WTC11 (cell line): ENCODE measurements at regions not wholly inside any gene's neighbourhood (a gene's known extent, or its start where the extent isn't known, plus 50 kb on each side); places are given as distances from the start of the nearest gene placed in this dataset.

ENCODE experiments used
- ATAC-seq: fragments of 200-7000 bp; cut with Tn5 transposase; 2 replicates; pipeline ENCODE4 v1.10.0; 2021; ENCODE audit warnings: mild to moderate bottlenecking, moderate library complexity
- CTCF ChIA-PET: fragments of 300-600 bp; sonication (Branson Sonifier 250); formaldehyde crosslinking; loops from one replicate; lab custom pipeline; 2021; ENCODE audit warnings: antibody characterized with exemption; lab: Charles Lee
- POLR2A ChIA-PET: fragments of 350-600 bp; sonication (Branson Sonifier 250); formaldehyde crosslinking; loops from one replicate; lab custom pipeline; 2021; ENCODE audit warnings: antibody characterized with exemption; lab: Charles Lee
- DNase-seq: peaks from one replicate; pipeline ENCODE4 v3.0.0; 2021; ENCODE audit warnings: low spot score
- H3K27ac Mint-ChIP-seq: 2 replicates; pipeline ENCODE4 v1.8.0; 2021; ENCODE audit warnings: mixed read lengths
- H3K27me3 Mint-ChIP-seq: 2 replicates; pipeline ENCODE4 v1.8.0; 2021; ENCODE audit warnings: low read depth, mild to moderate bottlenecking, moderate library complexity, mixed read lengths
- H3K36me3 Mint-ChIP-seq: 2 replicates; pipeline ENCODE4 v1.8.0; 2021; ENCODE audit warnings: mixed read lengths
- H3K4me1 Mint-ChIP-seq: 2 replicates; pipeline ENCODE4 v1.8.0; 2022; ENCODE audit warnings: mixed read lengths
- H3K4me3 Mint-ChIP-seq: 2 replicates; pipeline ENCODE4 v1.8.0; 2021; ENCODE audit warnings: mild to moderate bottlenecking, moderate library complexity, mixed read lengths
- H3K9me3 Mint-ChIP-seq: 2 replicates; pipeline ENCODE4 v1.8.0; 2021; ENCODE audit warnings: mixed read lengths
- ARID4B ChIP-seq: sonication (generic); formaldehyde crosslinking; IDR thresholded peaks from 2 replicates; pipeline ENCODE4 v1.8.0; 2023; ENCODE audit warnings: missing genetic modification reagents, mild to moderate bottlenecking, borderline replicate concordance
- ATF1 ChIP-seq: sonication (generic); formaldehyde crosslinking; IDR thresholded peaks from 2 replicates; pipeline ENCODE4 v1.8.1; 2023; ENCODE audit warnings: mild to moderate bottlenecking, moderate library complexity, missing genetic modification reagents
- ATF3 ChIP-seq: sonication (generic); formaldehyde crosslinking; conservative IDR thresholded peaks from 2 replicates; pipeline ENCODE4 v1.8.1; 2022; ENCODE audit warnings: mild to moderate bottlenecking, missing genetic modification reagents
- CDX4 ChIP-seq: fragments of 250-450 bp; sonication (Bioruptor Pico); IDR thresholded peaks from 2 replicates; pipeline ENCODE4 v1.9.0; 2021; ENCODE audit warnings: moderate library complexity, mild to moderate bottlenecking, inconsistent platforms, borderline replicate concordance
- EMX1 ChIP-seq: fragments of 250-450 bp; sonication (Bioruptor Pico); IDR thresholded peaks from 2 replicates; pipeline ENCODE4 v1.8.0; 2021; ENCODE audit warnings: mild to moderate bottlenecking
- ERG ChIP-seq: fragments of 250-450 bp; sonication (Bioruptor Pico); IDR thresholded peaks from 2 replicates; pipeline ENCODE4 v1.8.0; 2021; ENCODE audit warnings: mild to moderate bottlenecking
- ESRRA ChIP-seq: sonication (generic); formaldehyde crosslinking; IDR thresholded peaks from 2 replicates; pipeline ENCODE4 v1.8.1; 2022; ENCODE audit warnings: mild to moderate bottlenecking, missing genetic modification reagents, borderline replicate concordance
- GABPB1 ChIP-seq: sonication (generic); formaldehyde crosslinking; IDR thresholded peaks from 2 replicates; pipeline ENCODE4 v1.8.1; 2023; ENCODE audit warnings: mild to moderate bottlenecking, missing genetic modification reagents
- GTF2I ChIP-seq: fragments of 250-450 bp; sonication (Bioruptor Pico); conservative IDR thresholded peaks from 2 replicates; pipeline ENCODE4 v1.4.0; 2021; ENCODE audit warnings: mild to moderate bottlenecking
- IRF1 ChIP-seq: sonication (generic); formaldehyde crosslinking; IDR thresholded peaks from 2 replicates; pipeline ENCODE4 v1.8.0; 2023; ENCODE audit warnings: missing genetic modification reagents
- NFYB ChIP-seq: sonication (generic); formaldehyde crosslinking; conservative IDR thresholded peaks from 2 replicates; pipeline ENCODE4 v1.8.0; 2022; ENCODE audit warnings: low read depth, missing genetic modification reagents
- RELA ChIP-seq: sonication (generic); formaldehyde crosslinking; IDR thresholded peaks from 2 replicates; pipeline ENCODE4 v1.8.1; 2022; ENCODE audit warnings: missing genetic modification reagents, mild to moderate bottlenecking, borderline replicate concordance
- RORB ChIP-seq: fragments of 250-450 bp; sonication (Bioruptor Pico); IDR thresholded peaks from 2 replicates; pipeline ENCODE4 v1.9.0; 2021; ENCODE audit warnings: mild to moderate bottlenecking
- SMAD4 ChIP-seq: sonication (generic); formaldehyde crosslinking; IDR thresholded peaks from 2 replicates; pipeline ENCODE4 v1.8.0; 2022; ENCODE audit warnings: mild to moderate bottlenecking, missing genetic modification reagents
- ZMAT4 ChIP-seq: fragments of 250-450 bp; sonication (Bioruptor Pico); IDR thresholded peaks from 2 replicates; pipeline ENCODE4 v1.9.0; 2021; ENCODE audit warnings: mild to moderate bottlenecking
- ZNF219 ChIP-seq: sonication (generic); formaldehyde crosslinking; IDR thresholded peaks from 2 replicates; pipeline ENCODE4 v1.8.0; 2023; ENCODE audit warnings: missing genetic modification reagents, mild to moderate bottlenecking, borderline replicate concordance
- ZNF232 ChIP-seq: sonication (generic); formaldehyde crosslinking; IDR thresholded peaks from 2 replicates; pipeline ENCODE4 v1.8.0; 2022; ENCODE audit warnings: mild to moderate bottlenecking, missing genetic modification reagents
- ZNF281 ChIP-seq: sonication (generic); formaldehyde crosslinking; IDR thresholded peaks from 2 replicates; pipeline ENCODE4 v1.8.0; 2023; ENCODE audit warnings: mild to moderate bottlenecking, missing genetic modification reagents
- ZNF317 ChIP-seq: sonication (generic); formaldehyde crosslinking; IDR thresholded peaks from 2 replicates; pipeline ENCODE4 v1.8.1; 2023; ENCODE audit warnings: low read depth, mild to moderate bottlenecking, moderate library complexity, missing genetic modification reagents, borderline replicate concordance
- ZNF416 ChIP-seq: fragments of 250-450 bp; sonication (Bioruptor Pico); IDR thresholded peaks from 2 replicates; pipeline ENCODE4 v1.9.0; 2021; ENCODE audit warnings: mild to moderate bottlenecking, inconsistent platforms
- ZNF425 ChIP-seq: fragments of 250-450 bp; sonication (Bioruptor Pico); conservative IDR thresholded peaks from 2 replicates; pipeline ENCODE4 v1.9.0; 2021; ENCODE audit warnings: mild to moderate bottlenecking

GRCh38 chr9:1414711-1415131 is 364.6 kb downstream of the DMRT2 start (continued):
- TF ChIP-seq ARID4B (CRISPR knock-in tag) (no peak), ESRRA (CRISPR knock-in tag) (no peak), ATF3 (no peak), ATF1 (CRISPR knock-in tag) (no peak), ERG (CRISPR knock-in tag) (no peak), ZNF219 (CRISPR knock-in tag) (no peak), EMX1 (CRISPR knock-in tag) (no peak), ZNF416 (no peak), ZNF425 (CRISPR knock-in tag) (no peak)

GRCh38 chr9:1415146-1415545 is 365.0 kb downstream of the DMRT2 start:
- Mint-ChIP-seq H3K4me1 (no peaks in the 10 kb centered on the region), H3K4me3 (no peak overlapping the region), H3K36me3 (no peaks in the 10 kb centered on the region), H3K27ac (no peak overlapping the region), H3K9me3 (no peaks in the 10 kb centered on the region), H3K27me3 (peaks cover 5% of the 10 kb centered on the region)
- POLR2A ChIA-PET: no interaction called here
- ATAC-seq: no peak
- TF ChIP-seq SMAD4 (CRISPR knock-in tag) (no peak), GTF2I (CRISPR knock-in tag) (no peak), RELA (CRISPR knock-in tag) (no peak), GABPB1 (no peak), NFYB (no peak), ZMAT4 (CRISPR knock-in tag) (no peak), ZNF317 (CRISPR knock-in tag) (no peak), CDX4 (CRISPR knock-in tag) (no peak), IRF1 (CRISPR knock-in tag) (no peak), ZNF281 (CRISPR knock-in tag) (no peak), EMX1 (CRISPR knock-in tag) (no peak), RORB (CRISPR knock-in tag) (no peak), ZNF232 (no peak)
- TF ChIP-seq, all 79 proteins: peak for 0
- CTCF ChIA-PET: no interaction called here
- no peak for DNase-seq
